ENCODE measurements at regions not wholly inside any gene's neighbourhood (a gene's known extent, or its start where the extent isn't known, plus 50 kb on each side); places are given as distances from the start of the nearest gene placed in this dataset.

- H3K27ac Mint-ChIP-seq, result no peak overlapping the region
- peaks cover 5% of the 10 kb centered on the region; the same call in 1 of the 2 replicates for H3K4me1 Mint-ChIP-seq
- no peak for ATAC-seq
- ChIA-PET POLR2A (no interaction called here), CTCF (no interaction called here)
- H3K27me3 Mint-ChIP-seq (ENCODE audit: low read depth), result no peaks in the 10 kb centered on the region; the same call in none of the 2 replicates
- H3K9me3 Mint-ChIP-seq, result peaks cover 16% of the 10 kb centered on the region
- no peaks in the 10 kb centered on the region for H3K36me3 Mint-ChIP-seq
- H3K4me3 Mint-ChIP-seq, result no peak overlapping the region
- no peak for DNase-seq (ENCODE audit: low spot score)
- no peak for TF ChIP-seq MXD4 (CRISPR knock-in tag; IDR thresholded peaks at IDR 0.05; ENCODE audit: borderline replicate concordance)
- TF ChIP-seq JAZF1 (CRISPR knock-in tag; IDR thresholded peaks at IDR 0.05), result no peak
- TF ChIP-seq ZNF317 (CRISPR knock-in tag; IDR thresholded peaks at IDR 0.05; ENCODE audit: borderline replicate concordance, low read depth), result no peak
- no peak for TF ChIP-seq ZNF121 (CRISPR knock-in tag; IDR thresholded peaks at IDR 0.05)
- TF ChIP-seq E2F1 (CRISPR knock-in tag; IDR thresholded peaks at IDR 0.05), result no peak
- TF ChIP-seq E2F5 (CRISPR knock-in tag; IDR thresholded peaks at IDR 0.05), result no peak
- no peak for TF ChIP-seq USF2 (CRISPR knock-in tag; IDR thresholded peaks at IDR 0.05)
- TF ChIP-seq HMGA2 (CRISPR knock-in tag; IDR thresholded peaks at IDR 0.05), result no peak
- TF ChIP-seq SP1 (CRISPR knock-in tag; conservative IDR thresholded peaks at IDR 0.05), result no peak
- no peak for TF ChIP-seq IRF1 (CRISPR knock-in tag; IDR thresholded peaks at IDR 0.05)
- TF ChIP-seq ZNF425 (CRISPR knock-in tag; conservative IDR thresholded peaks at IDR 0.05), result no peak
- no peak for TF ChIP-seq ATF3 (CRISPR knock-in tag; conservative IDR thresholded peaks at IDR 0.05)
- no peak for TF ChIP-seq EMX1 (CRISPR knock-in tag; IDR thresholded peaks at IDR 0.05)
- TF ChIP-seq PREB (CRISPR knock-in tag; IDR thresholded peaks at IDR 0.05; ENCODE audit: borderline replicate concordance), result no peak
- TF ChIP-seq NR3C1 (CRISPR knock-in tag; conservative IDR thresholded peaks at IDR 0.05; ENCODE audit: low read depth), result no peak
These were observed 108.4 kb downstream of the MSX2 start for GRCh38 chr5:174832811-174833210.

- DNase-seq (ENCODE audit: low spot score) (no peak), ATAC-seq (no peak)
- CTCF ChIA-PET, result no interaction called here
- POLR2A ChIA-PET, result no interaction called here
- no peak overlapping the region for H3K4me3 Mint-ChIP-seq
- H3K27ac Mint-ChIP-seq, result no peak overlapping the region
- no peaks in the 10 kb centered on the region for H3K36me3 Mint-ChIP-seq
- H3K27me3 Mint-ChIP-seq (ENCODE audit: low read depth), result no peaks in the 10 kb centered on the region; the same call in none of the 2 replicates
- H3K9me3 Mint-ChIP-seq, result peaks cover 16% of the 10 kb centered on the region
- peaks cover 5% of the 10 kb centered on the region; the same call in 1 of the 2 replicates for H3K4me1 Mint-ChIP-seq
- TF ChIP-seq ZNF396 (CRISPR knock-in tag; IDR thresholded peaks at IDR 0.05; ENCODE audit: borderline replicate concordance) (no peak), TEAD4 (CRISPR knock-in tag; IDR thresholded peaks at IDR 0.05) (no peak)
These were observed 107.6 kb downstream of the MSX2 start for GRCh38 chr5:174832025-174832424.

Data from WTC11 (cell line).